Posterior vena cava (tissue), 2 donors: ENCODE measurements at regions not wholly inside any gene's neighbourhood (a gene's known extent, or its start where the extent isn't known, plus 50 kb on each side); places are given as distances from the start of the nearest gene placed in this dataset.

ENCODE experiments used
- DNase-seq: peaks from one replicate; pipeline ENCODE4 v3.0.0-alpha.2; 2020; ENCODE audit warnings: low spot score
- intact Hi-C, 2 donors: fragments of 100-400 bp; cut with DNase I; formaldehyde crosslinking; loops; one replicate each; pipeline versions ENCODE4 v1.14.1 to v1.14.2; 2022 to 2023
- donor health status: DM: yes; HTN: yes; CAD: no.
- donor health status: DM: yes; HTN: yes; CAD: no.

DNA sequence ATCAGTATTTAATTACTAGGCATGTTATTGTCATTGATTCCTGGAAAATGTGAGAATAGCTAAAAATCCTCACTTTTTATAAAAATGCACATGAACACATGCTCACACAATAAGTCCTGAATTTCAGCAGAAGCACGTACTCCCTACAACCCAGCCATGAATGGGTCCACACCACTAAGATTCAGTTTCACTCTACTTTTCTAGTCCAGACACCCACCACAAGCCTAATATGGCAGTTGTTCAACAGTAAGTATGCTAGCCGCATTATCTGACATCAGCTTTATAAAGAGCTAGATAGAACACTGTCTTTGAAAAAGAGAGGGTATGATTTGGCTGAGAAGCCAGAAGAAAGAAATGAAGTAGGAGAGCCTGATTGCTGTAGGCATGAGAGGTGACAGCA is 639.3 kb downstream of the BRINP1 start:
- no peak for DNase-seq
- intact Hi-C loops, result loop anchor here in 1 of 2 donors (5.0 kb wide), 1 partner anchor 1367 kb away; no protein-coding TSS in a partner anchor

DNA sequence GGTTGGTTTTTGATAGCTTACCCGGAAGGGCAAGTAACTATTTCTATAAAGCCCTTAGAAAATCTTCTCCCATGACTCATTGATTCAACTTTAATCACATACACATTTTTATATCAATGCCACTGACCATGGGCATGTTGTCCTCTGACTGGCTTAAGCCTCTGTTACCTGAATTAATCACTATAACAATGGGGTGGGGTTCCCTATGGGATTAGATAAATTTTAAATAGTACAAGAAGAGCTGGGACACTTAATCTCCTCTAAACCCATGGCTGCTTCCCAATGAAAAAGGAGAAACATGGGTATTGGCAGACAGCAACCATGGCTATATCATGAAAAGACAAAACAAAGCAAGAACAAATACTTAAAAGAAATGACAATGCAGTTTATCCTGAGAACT is 636.2 kb downstream of the BRINP1 start:
- no peak for DNase-seq
- intact Hi-C loops, result no loop called here

DNA sequence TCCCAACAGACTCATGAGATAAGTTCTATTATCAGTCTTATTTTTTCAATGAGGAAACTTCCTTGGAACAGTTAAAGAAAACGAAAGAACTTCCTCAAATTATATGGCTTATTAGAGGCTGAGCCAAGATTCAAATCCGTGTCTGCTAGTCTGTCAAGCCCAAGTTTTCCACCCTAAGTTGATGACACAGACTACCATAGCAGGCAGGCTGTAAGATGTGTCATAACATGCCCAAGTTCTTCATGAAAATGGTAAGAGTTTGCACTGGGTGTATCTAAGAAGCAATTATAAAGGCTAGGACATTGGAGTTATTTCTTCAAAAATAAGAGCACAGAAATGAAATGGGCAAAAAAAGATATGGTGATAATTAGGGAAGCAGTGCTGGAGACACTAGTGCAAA is 634.5 kb downstream of the BRINP1 start:
- no peak for DNase-seq
- intact Hi-C loops, result no loop called here

DNA sequence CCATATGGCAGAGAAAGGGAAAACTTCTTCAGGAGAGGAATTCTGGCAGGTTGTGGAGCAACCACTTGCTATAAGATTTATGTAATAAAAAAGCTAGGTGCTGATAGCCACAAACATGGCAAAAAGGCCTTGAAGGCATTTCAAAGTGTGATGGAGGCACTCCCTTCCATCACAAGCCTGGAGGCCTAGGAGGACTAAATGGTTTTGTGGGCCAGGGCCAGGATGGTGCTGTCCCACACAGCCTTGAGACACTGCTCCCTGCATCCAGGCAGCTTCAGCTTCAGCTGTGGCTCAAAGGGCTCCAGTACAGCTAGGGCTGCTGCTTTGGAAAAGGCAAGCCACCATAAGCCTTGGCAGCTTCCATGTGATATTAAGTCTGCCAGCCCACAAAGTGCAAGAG is 632.8 kb downstream of the BRINP1 start:
- intact Hi-C loops, result no loop called here
- no peak for DNase-seq

DNA sequence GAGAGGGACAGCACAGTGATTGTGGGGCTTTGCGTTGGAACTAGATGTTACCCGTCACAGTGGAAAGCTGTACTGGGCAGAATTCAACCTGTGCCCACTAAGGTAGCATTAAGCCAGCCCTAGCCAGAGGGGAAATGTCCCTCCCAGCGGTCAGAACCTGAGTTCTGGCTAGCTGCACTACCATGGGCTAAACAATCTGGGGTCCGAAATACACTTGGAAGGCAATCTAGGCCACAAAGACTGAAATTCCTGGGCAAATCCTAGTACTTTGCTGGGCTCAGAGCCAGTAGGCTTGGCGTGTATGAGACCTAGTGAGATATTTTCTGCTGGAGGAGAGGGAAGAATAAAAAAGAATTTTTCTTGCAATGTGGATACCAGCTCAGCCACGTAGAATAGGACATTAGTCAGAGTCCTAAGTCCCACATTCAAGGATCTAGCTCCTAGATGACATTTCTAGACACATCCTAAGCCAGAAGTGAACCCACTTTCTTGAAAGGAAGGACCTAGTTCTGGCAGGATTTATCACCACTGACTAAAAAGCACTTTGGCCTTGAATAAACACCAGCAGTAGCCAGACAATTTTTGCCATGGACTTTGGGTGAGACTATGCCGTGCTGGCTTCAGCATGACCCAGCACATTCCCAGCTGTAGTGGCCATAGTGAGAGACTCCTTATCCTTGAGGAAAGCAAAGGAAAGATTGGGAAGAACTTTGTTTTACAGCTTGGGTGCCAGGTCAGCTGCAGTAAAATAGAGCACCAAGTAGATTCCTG is 618.0 kb downstream of the BRINP1 start:
- intact Hi-C loops, result no loop called here
- no peak for DNase-seq

DNA sequence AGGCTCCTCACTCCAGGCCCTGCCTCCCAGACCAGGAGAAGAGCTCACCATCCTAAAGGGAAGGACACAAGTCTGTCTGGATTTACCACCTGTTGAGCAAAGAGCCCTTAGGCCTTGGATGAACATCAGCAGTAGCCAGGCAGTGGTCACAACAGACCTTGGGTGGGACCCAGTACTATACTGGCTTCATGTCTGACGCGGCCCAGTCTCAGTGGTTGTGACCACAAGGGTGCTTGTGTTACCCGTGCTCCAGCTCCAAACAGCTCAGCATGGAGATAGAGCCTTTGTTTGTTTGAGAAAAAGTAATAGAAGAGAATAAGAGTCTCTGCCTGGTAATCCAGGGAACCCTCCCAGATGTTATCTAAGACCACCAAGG is 617.4 kb downstream of the BRINP1 start:
- DNase-seq, result no peak
- intact Hi-C loops, result no loop called here

DNA sequence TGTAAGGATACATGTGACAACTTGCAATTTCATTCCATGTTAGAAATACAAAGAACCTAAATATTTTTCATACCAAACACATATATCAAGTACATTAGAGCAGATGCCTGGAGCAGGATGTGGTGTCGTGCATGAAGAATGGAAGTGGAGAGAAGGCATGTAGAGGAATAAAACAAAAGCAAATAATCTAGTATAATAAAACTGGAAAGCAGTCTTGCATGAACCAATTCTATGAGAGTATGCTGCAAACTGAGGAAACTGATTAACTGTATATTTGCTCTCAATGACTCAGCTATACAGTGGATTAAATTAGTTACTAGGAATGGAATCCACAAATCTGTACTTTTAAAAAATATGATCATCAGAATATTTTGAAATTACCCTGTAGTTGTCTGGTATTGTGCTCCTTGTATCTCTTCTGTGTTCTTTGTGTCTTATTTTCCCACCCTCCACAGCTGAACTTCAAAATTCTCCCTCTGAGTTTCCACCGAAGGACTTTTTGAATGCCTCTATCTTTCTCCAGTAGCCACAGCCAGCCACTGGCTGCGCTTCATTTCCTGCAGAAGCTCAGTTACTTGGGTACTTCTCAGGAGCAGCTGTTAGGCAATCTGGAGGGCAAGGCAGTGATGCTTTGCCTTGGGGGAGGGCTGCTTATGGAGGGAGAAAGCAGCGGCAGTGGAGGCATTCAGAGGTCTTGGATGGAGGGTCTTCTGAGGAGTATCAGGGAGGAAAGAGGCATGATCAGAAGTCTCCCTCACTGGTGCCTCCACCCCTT is 608.0 kb downstream of the BRINP1 start:
- DNase-seq, result no peak
- intact Hi-C loops, result no loop called here

DNA sequence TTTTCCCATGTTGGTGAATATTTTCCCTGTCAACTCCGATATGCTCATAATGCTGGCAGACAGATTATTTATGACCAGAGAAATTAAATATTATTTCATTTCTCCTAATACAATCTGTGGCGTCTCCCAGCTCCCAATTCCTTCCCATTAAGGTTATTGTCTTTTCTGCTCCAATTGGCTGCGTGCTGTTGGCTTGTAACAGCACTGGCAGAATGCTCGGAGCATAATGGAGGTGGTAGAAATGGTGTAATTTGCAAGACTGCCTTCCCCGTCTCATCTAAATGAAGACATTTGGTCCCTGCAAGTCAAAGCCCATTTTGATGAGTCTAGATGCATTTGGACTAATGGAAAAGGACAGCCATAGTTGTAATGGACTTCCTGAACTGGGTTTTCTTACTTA is 601.7 kb downstream of the BRINP1 start:
- intact Hi-C loops, result no loop called here
- DNase-seq, result no peak

DNA sequence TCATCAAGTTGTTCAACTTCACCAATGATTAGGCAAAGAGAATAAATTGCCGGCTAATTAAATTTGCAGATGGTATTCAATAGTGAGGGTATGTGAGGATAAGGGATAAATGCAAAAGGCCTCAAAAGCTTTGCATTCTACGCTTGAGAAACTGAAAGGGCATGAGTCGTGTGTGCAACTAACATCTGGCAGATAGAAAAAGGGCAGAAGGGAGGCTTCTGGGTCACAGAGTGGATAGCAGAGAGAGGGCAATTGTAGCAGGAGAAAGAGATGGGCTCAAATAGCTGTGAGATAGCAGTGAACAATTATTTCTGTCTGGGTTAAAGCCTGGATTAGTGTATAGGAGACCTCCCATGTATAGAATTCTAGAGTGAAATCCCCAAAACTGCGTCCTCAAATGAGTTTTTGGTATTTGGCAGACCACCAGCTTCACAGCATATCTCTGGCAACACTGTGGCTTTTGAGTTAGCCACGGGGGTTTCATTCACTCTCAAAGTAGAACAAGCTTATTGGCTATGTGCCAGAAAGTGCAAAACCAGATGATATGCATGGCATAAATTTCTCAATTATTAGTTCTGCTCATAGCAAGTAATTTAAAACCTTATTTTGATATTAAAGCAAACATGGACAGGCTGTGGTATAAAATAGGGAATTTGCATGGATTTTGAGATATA is 586.3 kb downstream of the BRINP1 start:
- intact Hi-C loops, result no loop called here
- DNase-seq, result no peak

DNA sequence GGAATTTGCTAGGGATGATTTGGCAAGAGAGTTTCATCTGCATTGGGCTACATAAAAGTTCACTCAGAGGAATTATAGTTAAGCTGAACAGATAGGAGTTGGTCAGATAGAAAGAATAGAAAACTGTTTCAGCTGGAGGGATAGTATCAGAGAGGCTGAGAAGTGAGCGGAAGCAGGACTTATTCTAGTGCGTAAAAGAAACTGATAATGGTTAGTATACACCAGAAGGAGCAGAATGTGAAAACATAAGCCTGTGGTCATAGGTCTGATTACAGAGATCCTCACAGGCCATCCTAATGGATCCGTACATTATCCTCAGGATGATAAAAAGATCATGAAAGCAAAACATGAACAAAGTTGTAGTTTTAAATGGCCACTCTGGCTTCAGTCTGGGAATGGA is 585.2 kb downstream of the BRINP1 start:
- DNase-seq, result no peak
- intact Hi-C loops, result no loop called here

DNA sequence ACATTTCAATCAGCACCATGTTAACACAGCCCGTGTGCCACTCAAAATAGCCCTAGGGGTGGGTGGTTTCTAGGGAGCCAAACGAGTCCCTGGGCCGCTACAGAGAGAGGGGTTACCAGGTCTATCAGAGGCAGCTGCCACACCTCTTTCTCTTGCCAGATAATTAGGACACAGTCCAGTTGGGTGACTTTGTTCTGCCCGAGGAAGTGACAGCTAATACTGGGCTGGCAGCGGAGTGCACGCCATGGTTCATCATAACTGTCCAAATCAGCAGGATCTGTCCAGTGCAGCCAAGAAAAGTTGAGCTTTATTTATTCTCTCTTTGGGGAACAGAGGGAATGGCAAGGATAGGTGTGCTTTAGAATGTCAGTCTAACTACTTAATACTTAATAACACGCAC is 583.8 kb downstream of the BRINP1 start:
- DNase-seq, result no peak
- intact Hi-C loops, result no loop called here

DNA sequence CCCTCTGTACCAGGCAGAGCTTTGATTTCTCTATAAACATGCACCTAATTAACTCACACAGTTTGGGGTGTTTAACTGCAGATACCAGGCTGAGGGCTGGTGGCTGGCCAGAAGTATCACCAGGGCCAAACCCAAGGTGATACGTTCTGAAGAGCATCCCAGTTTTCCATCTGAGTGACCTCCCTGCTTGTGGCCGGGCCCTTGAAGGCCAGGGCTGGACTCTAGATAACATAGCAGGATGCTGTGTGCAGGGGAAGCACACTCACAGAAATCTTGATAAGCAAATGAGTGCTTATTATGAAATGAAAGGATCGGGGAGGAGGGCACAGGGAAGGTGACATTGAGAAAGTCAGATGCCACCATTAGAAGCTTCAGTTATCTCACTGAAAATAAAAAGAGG is 582.4 kb downstream of the BRINP1 start:
- intact Hi-C loops, result no loop called here
- no peak for DNase-seq

DNA sequence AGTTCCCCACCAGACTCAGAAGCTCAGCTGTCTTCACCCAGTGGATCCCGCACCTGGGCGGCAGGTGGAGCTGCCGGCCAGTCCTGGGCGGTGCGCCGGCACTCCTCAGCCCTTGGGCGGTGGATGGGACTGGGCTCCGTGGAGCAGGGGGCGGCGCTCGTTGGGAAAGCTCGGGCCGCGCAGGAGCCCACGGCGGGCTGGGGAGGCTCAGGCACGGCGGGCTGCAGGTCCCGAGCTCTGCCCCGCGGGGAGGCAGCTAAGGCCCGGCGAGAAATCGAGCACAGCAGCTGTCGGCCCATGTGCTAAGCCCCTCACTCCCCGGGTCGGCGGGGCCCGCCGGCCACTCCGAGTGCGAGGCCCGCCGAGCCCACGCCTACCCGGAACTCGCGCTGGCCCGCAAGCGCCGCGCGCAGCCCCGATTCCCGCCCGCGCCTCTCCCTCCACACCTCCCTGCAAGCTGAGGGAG is 560.0 kb downstream of the BRINP1 start:
- intact Hi-C loops, result no loop called here

DNA sequence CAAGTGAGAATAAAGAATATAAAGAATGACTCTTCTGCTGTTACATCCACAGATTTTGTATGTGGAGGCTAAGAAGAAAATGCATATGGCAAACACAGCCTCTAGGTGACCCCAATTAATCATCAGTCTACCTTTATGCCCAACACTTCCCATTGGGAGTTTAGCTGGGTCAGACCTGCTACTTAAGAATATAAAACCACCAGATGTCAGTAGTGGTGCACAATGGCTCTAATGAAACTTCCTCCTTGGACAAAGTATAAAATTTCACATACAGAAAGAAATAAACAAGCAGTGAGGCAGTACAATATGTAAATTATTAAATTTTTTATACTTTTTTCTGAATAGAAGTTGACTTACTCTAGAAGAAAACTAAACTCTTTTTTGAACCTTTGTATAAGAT is 539.9 kb downstream of the BRINP1 start:
- DNase-seq, result no peak
- intact Hi-C loops, result no loop called here

More for the DNA sequence above, 560.0 kb downstream of the BRINP1 start:
- no peak for DNase-seq

DNA sequence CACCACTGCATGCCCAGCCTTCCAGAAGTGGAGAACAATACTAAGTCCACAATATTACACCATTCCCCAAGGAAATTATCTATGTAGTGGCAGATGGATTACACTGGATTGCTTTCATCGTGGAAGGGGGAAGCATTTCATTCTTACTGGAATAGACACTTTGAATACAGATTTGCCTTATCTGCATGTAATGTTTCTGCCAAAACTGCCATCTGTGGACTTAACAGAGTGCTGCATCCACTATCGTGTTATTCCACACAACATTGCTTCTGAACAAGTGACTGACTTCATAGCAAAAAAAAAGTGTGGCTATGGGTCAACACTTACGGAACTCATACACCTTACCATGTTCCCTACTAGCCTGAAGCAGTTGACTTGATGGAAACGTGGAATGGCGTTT is 536.9 kb downstream of the BRINP1 start:
- intact Hi-C loops, result no loop called here
- DNase-seq, result no peak

DNA sequence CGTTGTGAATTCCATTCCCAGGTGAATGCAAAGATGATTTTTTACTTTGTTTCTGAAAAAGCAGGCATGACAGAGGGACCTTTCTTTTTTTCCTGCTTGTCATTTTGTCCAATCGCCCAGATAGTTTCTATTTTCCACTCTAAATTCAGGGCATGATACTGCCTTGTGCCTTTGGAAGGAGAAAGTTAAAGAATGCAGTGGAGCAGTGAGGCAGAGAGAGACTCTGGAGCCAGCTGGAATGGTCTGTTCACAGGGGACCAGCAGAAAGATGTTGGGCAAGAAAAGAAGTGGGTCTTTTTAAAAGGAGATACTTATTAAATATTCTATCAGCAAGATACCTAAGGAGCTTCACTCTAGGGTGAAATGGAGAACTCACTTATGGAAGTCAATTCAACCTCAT is 532.3 kb downstream of the BRINP1 start:
- no peak for DNase-seq
- intact Hi-C loops, result no loop called here

DNA sequence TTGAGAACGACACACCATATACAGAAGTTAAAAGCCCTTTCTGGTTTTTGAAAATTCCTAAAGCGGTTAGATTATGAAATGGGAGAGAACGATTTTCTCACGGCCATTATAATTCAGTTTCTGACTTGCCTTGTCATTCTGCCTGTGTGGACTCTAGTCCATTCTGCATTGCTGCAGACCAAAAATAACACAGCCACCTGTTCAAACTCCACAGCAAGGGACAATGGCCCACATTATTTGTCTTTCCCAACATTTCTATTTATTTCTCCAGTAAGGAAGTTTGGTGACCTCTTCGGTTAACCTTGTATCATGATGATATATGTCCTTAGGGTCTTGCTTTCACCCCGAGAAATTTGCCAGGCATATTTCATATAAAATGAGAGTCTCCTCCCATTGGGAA is 497.7 kb downstream of the BRINP1 start:
- DNase-seq, result no peak
- intact Hi-C loops, result no loop called here

DNA sequence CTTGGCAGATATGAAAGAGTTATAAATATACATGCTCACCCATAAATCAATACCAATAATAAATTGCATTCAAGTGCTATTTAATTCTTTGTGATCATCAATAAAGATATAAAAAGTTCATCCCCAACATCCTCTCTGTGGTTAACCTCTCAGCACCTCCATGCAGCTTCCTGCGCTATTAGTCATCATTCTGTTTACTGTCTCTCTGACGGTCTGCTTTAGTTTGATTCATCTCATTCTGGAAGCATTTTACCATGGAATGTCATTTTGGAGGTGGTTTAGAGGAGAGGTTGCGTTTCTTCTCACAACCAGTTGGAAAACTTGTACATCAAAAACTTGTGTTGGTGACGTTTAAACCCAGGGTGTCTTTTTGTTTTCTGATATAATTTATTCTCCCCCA is 486.6 kb downstream of the BRINP1 start:
- intact Hi-C loops, result no loop called here
- DNase-seq, result no peak

DNA sequence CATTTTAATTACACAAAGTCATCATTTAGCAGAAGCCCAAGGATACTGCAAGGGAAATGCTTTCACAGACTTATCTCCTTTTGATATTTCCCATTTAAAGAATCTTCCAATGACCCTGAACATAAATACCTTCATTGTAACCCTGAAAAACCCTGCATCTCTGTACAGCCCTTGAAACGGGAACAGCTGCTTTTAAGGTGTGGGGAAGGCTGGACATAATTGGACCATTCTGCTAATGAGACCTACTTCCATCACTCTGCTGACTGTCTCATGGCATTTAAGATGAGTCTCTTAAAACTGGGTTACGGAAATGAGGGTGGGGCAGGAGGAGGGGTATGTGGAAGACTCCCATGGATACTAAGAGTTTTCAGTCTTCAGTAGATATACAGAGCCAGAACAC is 485.8 kb downstream of the BRINP1 start:
- DNase-seq, result no peak
- intact Hi-C loops, result no loop called here

DNA sequence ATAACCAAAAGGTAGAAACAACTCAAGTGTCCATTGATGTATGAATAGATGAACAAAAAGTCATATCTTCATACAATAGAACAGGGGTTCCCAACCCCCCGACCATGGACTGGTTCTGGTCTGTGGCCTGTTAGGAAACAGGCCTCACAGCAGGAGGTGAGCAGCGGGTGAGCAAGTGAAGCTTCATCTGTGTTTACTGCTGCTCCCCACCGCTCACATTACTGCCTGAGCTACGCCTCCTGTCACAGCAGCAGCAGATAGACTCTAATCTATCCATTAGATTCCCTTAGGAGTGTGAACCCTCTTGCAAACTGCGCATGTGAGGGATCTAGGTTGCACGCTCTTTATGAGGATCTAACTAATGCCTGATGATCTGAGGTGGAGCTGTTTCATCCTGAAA is 478.0 kb downstream of the BRINP1 start:
- intact Hi-C loops, result no loop called here
- no peak for DNase-seq
